ENCODE measurements at regions not wholly inside any gene's neighbourhood (a gene's known extent, or its start where the extent isn't known, plus 50 kb on each side); places are given as distances from the start of the nearest gene placed in this dataset.

DNA sequence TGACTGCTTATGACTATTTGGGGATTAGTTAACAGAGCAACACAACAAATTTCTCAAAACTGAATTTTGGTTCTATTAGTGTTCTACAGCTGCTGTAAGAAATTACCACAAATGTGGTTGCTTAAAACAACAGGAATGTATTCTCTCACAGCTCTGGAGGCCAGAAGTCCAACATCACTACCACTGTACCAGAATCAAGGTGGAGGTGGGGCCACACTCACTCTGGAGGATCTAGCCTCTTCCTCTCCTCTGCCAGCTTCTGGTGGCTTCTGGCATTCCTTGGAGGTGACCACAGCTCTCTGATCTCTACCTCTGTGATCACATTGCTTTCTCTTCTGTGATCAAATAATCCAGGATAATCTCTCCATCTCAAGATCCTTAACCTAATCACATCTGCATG, 194.7 kb upstream of the BMPER start:
- TF ChIP-seq, protein P1, sequence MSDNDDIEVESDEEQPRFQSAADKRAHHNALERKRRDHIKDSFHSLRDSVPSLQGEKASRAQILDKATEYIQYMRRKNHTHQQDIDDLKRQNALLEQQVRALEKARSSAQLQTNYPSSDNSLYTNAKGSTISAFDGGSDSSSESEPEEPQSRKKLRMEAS (IDR thresholded peaks at IDR 0.05) = no peak
- TF ChIP-seq EZH2 (IDR thresholded peaks at IDR 0.05) (no peak), POLR2A (IDR thresholded peaks at IDR 0.05; ENCODE audit: borderline replicate concordance, extremely low read depth, insufficient read depth, insufficient read length) (no peak), EGR1 (IDR thresholded peaks at IDR 0.05; ENCODE audit: low read depth) (no peak), RAD21 (IDR thresholded peaks at IDR 0.05; ENCODE audit: low read depth) (no peak), TCF7L2 (IDR thresholded peaks at IDR 0.05; ENCODE audit: borderline replicate concordance, extremely low read depth, insufficient read depth, insufficient read length) (no peak), FOSL1 (IDR thresholded peaks at IDR 0.05; ENCODE audit: low read depth) (no peak), JUND (IDR thresholded peaks at IDR 0.05) (no peak), EZH2phosphoT487 (IDR thresholded peaks at IDR 0.05; ENCODE audit: borderline replicate concordance) (no peak), CBX3 (IDR thresholded peaks at IDR 0.05; ENCODE audit: low read depth) (no peak)
- TF ChIP-seq, protein P2, sequence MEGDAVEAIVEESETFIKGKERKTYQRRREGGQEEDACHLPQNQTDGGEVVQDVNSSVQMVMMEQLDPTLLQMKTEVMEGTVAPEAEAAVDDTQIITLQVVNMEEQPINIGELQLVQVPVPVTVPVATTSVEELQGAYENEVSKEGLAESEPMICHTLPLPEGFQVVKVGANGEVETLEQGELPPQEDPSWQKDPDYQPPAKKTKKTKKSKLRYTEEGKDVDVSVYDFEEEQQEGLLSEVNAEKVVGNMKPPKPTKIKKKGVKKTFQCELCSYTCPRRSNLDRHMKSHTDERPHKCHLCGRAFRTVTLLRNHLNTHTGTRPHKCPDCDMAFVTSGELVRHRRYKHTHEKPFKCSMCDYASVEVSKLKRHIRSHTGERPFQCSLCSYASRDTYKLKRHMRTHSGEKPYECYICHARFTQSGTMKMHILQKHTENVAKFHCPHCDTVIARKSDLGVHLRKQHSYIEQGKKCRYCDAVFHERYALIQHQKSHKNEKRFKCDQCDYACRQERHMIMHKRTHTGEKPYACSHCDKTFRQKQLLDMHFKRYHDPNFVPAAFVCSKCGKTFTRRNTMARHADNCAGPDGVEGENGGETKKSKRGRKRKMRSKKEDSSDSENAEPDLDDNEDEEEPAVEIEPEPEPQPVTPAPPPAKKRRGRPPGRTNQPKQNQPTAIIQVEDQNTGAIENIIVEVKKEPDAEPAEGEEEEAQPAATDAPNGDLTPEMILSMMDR (IDR thresholded peaks at IDR 0.05 in 2 of 3, conservative IDR thresholded peaks at IDR 0.05 in 1 of 3; ENCODE audit: borderline replicate concordance in 1 of 3, insufficient read depth in 1 of 3, low read depth in 2 of 3, low read length in 2 of 3) = no peak
- TF ChIP-seq, protein P3, sequence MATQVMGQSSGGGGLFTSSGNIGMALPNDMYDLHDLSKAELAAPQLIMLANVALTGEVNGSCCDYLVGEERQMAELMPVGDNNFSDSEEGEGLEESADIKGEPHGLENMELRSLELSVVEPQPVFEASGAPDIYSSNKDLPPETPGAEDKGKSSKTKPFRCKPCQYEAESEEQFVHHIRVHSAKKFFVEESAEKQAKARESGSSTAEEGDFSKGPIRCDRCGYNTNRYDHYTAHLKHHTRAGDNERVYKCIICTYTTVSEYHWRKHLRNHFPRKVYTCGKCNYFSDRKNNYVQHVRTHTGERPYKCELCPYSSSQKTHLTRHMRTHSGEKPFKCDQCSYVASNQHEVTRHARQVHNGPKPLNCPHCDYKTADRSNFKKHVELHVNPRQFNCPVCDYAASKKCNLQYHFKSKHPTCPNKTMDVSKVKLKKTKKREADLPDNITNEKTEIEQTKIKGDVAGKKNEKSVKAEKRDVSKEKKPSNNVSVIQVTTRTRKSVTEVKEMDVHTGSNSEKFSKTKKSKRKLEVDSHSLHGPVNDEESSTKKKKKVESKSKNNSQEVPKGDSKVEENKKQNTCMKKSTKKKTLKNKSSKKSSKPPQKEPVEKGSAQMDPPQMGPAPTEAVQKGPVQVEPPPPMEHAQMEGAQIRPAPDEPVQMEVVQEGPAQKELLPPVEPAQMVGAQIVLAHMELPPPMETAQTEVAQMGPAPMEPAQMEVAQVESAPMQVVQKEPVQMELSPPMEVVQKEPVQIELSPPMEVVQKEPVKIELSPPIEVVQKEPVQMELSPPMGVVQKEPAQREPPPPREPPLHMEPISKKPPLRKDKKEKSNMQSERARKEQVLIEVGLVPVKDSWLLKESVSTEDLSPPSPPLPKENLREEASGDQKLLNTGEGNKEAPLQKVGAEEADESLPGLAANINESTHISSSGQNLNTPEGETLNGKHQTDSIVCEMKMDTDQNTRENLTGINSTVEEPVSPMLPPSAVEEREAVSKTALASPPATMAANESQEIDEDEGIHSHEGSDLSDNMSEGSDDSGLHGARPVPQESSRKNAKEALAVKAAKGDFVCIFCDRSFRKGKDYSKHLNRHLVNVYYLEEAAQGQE (IDR thresholded peaks at IDR 0.05; ENCODE audit: low read depth) = no peak

All from HCT116 (cell line).